Activated gamma-delta T cell treated with Interleukin-2 at 50 U/mL for 16 hours (primary cell): ENCODE measurements at regions not wholly inside any gene's neighbourhood (a gene's known extent, or its start where the extent isn't known, plus 50 kb on each side); places are given as distances from the start of the nearest gene placed in this dataset.
A peak's percentile ranks its signal among the peaks of the same experiment; 100 is the strongest.

ENCODE experiments used
- DNase-seq: peaks from one replicate; pipeline ENCODE4 v3.0.0-alpha.2; 2020

- no peak for DNase-seq
Measured at GRCh38 chr3:111314181-111314873, 227.7 kb upstream of the CD96 start.

- no peak for DNase-seq
Measured at GRCh38 chr3:111314898-111315297, 227.1 kb upstream of the CD96 start.

GRCh38 chr3:111315930-111316587, 225.9 kb upstream of the CD96 start:
- no peak for DNase-seq

GRCh38 chr3:111318289-111318688, 223.7 kb upstream of the CD96 start:
- DNase-seq: no peak

GRCh38 chr3:111319598-111319997, 222.4 kb upstream of the CD96 start:
- DNase-seq: no peak

GRCh38 chr3:111321786-111322185, 220.2 kb upstream of the CD96 start:
- no peak for DNase-seq

GRCh38 chr3:111323019-111323418, 219.0 kb upstream of the CD96 start:
- DNase-seq: no peak

- no peak for DNase-seq
Measured at GRCh38 chr3:111324151-111324550, 217.8 kb upstream of the CD96 start.

- no peak for DNase-seq
Measured at GRCh38 chr3:111324645-111325044, 217.4 kb upstream of the CD96 start.

- DNase-seq: no peak
Measured at GRCh38 chr3:111325160-111325718, 216.8 kb upstream of the CD96 start.

GRCh38 chr3:111326144-111326995, 215.6 kb upstream of the CD96 start:
- DNase-seq: no peak

GRCh38 chr3:111331306-111331705, 210.7 kb upstream of the CD96 start:
- DNase-seq: no peak

- no peak for DNase-seq
Measured at GRCh38 chr3:111331912-111332311, 210.1 kb upstream of the CD96 start.

- DNase-seq: no peak
Measured at GRCh38 chr3:111332488-111333080, 209.4 kb upstream of the CD96 start.

GRCh38 chr3:111333642-111334041, 208.4 kb upstream of the CD96 start:
- no peak for DNase-seq

- no peak for DNase-seq
Measured at GRCh38 chr3:111335512-111336303, 206.3 kb upstream of the CD96 start.

GRCh38 chr3:111336511-111336910, 205.5 kb upstream of the CD96 start:
- no peak for DNase-seq

- peak; percentile 33 for DNase-seq
Measured at GRCh38 chr3:111338059-111338698, 203.8 kb upstream of the CD96 start.

GRCh38 chr3:111339017-111339416, 203.0 kb upstream of the CD96 start:
- no peak for DNase-seq

- DNase-seq: no peak
Measured at GRCh38 chr3:111351334-111351733, 190.7 kb upstream of the CD96 start.

- no peak for DNase-seq
Measured at GRCh38 chr3:111352585-111352984, 189.4 kb upstream of the CD96 start.
